DOHH2 (cell line): ENCODE measurements at regions not wholly inside any gene's neighbourhood (a gene's known extent, or its start where the extent isn't known, plus 50 kb on each side); places are given as distances from the start of the nearest gene placed in this dataset.

ENCODE experiments used
- CTCF ChIP-seq: fragments of 200-600 bp; sonication (generic); IDR thresholded peaks from one replicate; pipeline ENCODE4 v1.5.1; 2014; ENCODE audit warnings: antibody characterized with exemption, mild to moderate bottlenecking, low read depth, low read length; ENCODE audit not compliant: poor library complexity, severe bottlenecking
- EZH2phosphoT487 ChIP-seq: fragments of 200-600 bp; sonication (generic); IDR thresholded peaks from 2 replicates; pipeline ENCODE4 v1.6.1; 2017; ENCODE audit warnings: borderline replicate concordance, mild to moderate bottlenecking, antibody characterized with exemption, low read length, moderate library complexity, mixed read lengths

- TF ChIP-seq CTCF, result no peak
- no peak for TF ChIP-seq EZH2phosphoT487
These were observed 362.6 kb downstream of the KLF5 start for GRCh38 chr13:73421310-73421912.
